NCI-H1092 treated with DMSO at 0.1 percent for 48 hours (cell line): ENCODE measurements at regions not wholly inside any gene's neighbourhood (a gene's known extent, or its start where the extent isn't known, plus 50 kb on each side); places are given as distances from the start of the nearest gene placed in this dataset.
A peak's percentile ranks its signal among the peaks of the same experiment; 100 is the strongest.
"Not testable (repeated sequence)": the region's sequence is repeated elsewhere in the genome, so short reads cannot be mapped to it uniquely, and the experiment has no call there.

Experiments used
- DNase-seq: peaks from one replicate; lab custom pipeline; 2025; lab: John Stamatoyannopoulos, UW

GRCh38 chr15:85264614-85265190, 115.7 kb upstream of the AKAP13 start:
- not testable (repeated sequence) for DNase-seq

- DNase-seq, result not testable (repeated sequence)
Observed at GRCh38 chr15:85267158-85267857, 113.1 kb upstream of the AKAP13 start.

GRCh38 chr15:85274315-85275050, 105.9 kb upstream of the AKAP13 start:
- no peak for DNase-seq

GRCh38 chr15:85276508-85276907, 103.9 kb upstream of the AKAP13 start:
- DNase-seq, result no peak

GRCh38 chr15:85276921-85277320, 103.5 kb upstream of the AKAP13 start:
- no peak for DNase-seq

- no peak for DNase-seq
Observed at GRCh38 chr15:85277847-85278370, 102.5 kb upstream of the AKAP13 start.

- DNase-seq, result no peak
Observed at GRCh38 chr15:85280203-85280602, 100.2 kb upstream of the AKAP13 start.

GRCh38 chr15:85281293-85281882, 99.0 kb upstream of the AKAP13 start:
- DNase-seq, result no peak

GRCh38 chr15:85282504-85283115, 97.8 kb upstream of the AKAP13 start:
- DNase-seq, result no peak

- DNase-seq, result not testable (repeated sequence)
Observed at GRCh38 chr15:85283815-85284214, 96.6 kb upstream of the AKAP13 start.

- DNase-seq, result no peak
Observed at GRCh38 chr15:85284497-85284896, 95.9 kb upstream of the AKAP13 start.

GRCh38 chr15:85289677-85290365, 90.6 kb upstream of the AKAP13 start:
- DNase-seq, result peak; percentile 40

GRCh38 chr15:85292583-85292982, 87.8 kb upstream of the AKAP13 start:
- DNase-seq, result not testable (repeated sequence)

- peak; percentile 62 for DNase-seq
Observed at GRCh38 chr15:85296615-85297402, 83.6 kb upstream of the AKAP13 start.

GRCh38 chr15:85297537-85297936, 82.9 kb upstream of the AKAP13 start:
- DNase-seq, result no peak

- no peak for DNase-seq
Observed at GRCh38 chr15:85298366-85298765, 82.0 kb upstream of the AKAP13 start.

- DNase-seq, result no peak
Observed at GRCh38 chr15:85298941-85299340, 81.5 kb upstream of the AKAP13 start.

- DNase-seq, result no peak
Observed at GRCh38 chr15:85302271-85302670, 78.1 kb upstream of the AKAP13 start.

GRCh38 chr15:85305050-85305449, 75.4 kb upstream of the AKAP13 start:
- DNase-seq, result no peak

GRCh38 chr15:85306946-85307686, 73.3 kb upstream of the AKAP13 start:
- no peak for DNase-seq
